Naive thymus-derived CD4-positive, alpha-beta T cell (primary cell): ENCODE measurements at regions not wholly inside any gene's neighbourhood (a gene's known extent, or its start where the extent isn't known, plus 50 kb on each side); places are given as distances from the start of the nearest gene placed in this dataset.

Experiments
- ATAC-seq: fragments of 150-1000 bp; cut with Tn5 transposase; 2 replicates; pipeline ENCODE4 v1.10.0; 2021; ENCODE audit warnings: mild to moderate bottlenecking, moderate library complexity
- CTCF ChIA-PET: fragments of 350-600 bp; sonication (Branson Sonifier 250); formaldehyde crosslinking; loops from one replicate; lab custom pipeline; 2021; ENCODE audit warnings: antibody characterized with exemption; lab: Charles Lee
- POLR2A ChIA-PET: fragments of 350-600 bp; sonication (Branson Sonifier 250); formaldehyde crosslinking; loops from one replicate; lab custom pipeline; 2021; ENCODE audit warnings: antibody characterized with exemption, inconsistent platforms; lab: Charles Lee
- DNase-seq, 9 donors: peaks; one replicate each; pipeline versions ENCODE4 v3.0.0 to v3.0.0-alpha.2; 2020 to 2022; ENCODE audit warnings: mixed read lengths in 1 of 9
- H3K27ac ChIP-seq: one replicate; pipeline ENCODE4 v1.7.0; 2013; ENCODE audit warnings: mild to moderate bottlenecking, low read depth, low read length, moderate library complexity
- H3K27me3 ChIP-seq, 2 donors: one replicate each; pipeline ENCODE4 v1.7.0; 2013; ENCODE audit warnings: low read length in 2 of 2, mild to moderate bottlenecking in 2 of 2, moderate library complexity in 2 of 2; ENCODE audit not compliant: control insufficient read depth in 2 of 2, insufficient read depth in 2 of 2
- H3K36me3 ChIP-seq, 3 experiments: 1 replicate in 2 of 3; 2 replicates in 1 of 3; pipeline ENCODE4 v1.7.0; 2013; ENCODE audit warnings: low read length in 3 of 3, mild to moderate bottlenecking in 3 of 3, moderate library complexity in 1 of 3; ENCODE audit not compliant: insufficient read depth in 3 of 3, control insufficient read depth in 2 of 3
- H3K4me1 ChIP-seq, 2 donors: one replicate each; pipeline ENCODE4 v1.7.0; 2013; ENCODE audit warnings: low read length in 2 of 2, mild to moderate bottlenecking in 2 of 2, moderate library complexity in 1 of 2; ENCODE audit not compliant: control insufficient read depth in 2 of 2, insufficient read depth in 2 of 2
- H3K4me3 ChIP-seq: 2 replicates; pipeline ENCODE4 v1.7.0; 2013; ENCODE audit warnings: mild to moderate bottlenecking, low read length
- H3K9me3 ChIP-seq, 3 experiments: 1 replicate in 2 of 3; 2 replicates in 1 of 3; pipeline ENCODE4 v1.7.0; 2013; ENCODE audit warnings: low read length in 3 of 3; ENCODE audit not compliant: control insufficient read depth in 2 of 3
- H3K27ac Mint-ChIP-seq, 9 donors: one replicate each; pipeline ENCODE4 v1.8.0; 2020 to 2022; ENCODE audit warnings: mixed read lengths in 9 of 9, mild to moderate bottlenecking in 8 of 9, moderate library complexity in 5 of 9, inconsistent platforms in 2 of 9
- H3K27me3 Mint-ChIP-seq, 5 donors: one replicate each; pipeline ENCODE4 v1.8.0; 2021 to 2022; ENCODE audit warnings: mixed read lengths in 5 of 5, mild to moderate bottlenecking in 1 of 5
- H3K36me3 Mint-ChIP-seq, 5 donors: one replicate each; pipeline ENCODE4 v1.8.0; 2020 to 2022; ENCODE audit warnings: mixed read lengths in 5 of 5, mild to moderate bottlenecking in 3 of 5, inconsistent platforms in 1 of 5
- H3K4me1 Mint-ChIP-seq, 7 donors: one replicate each; pipeline ENCODE4 v1.8.0; 2020 to 2022; ENCODE audit warnings: mixed read lengths in 7 of 7, mild to moderate bottlenecking in 3 of 7, inconsistent platforms in 1 of 7
- H3K4me3 Mint-ChIP-seq, 10 donors: one replicate each; pipeline ENCODE4 v1.8.0; 2020 to 2022; ENCODE audit warnings: mild to moderate bottlenecking in 10 of 10, mixed read lengths in 10 of 10, moderate library complexity in 6 of 10, inconsistent platforms in 2 of 10
- H3K9me3 Mint-ChIP-seq, 11 donors: one replicate each; pipeline ENCODE4 v1.8.0; 2020 to 2022; ENCODE audit warnings: mixed read lengths in 11 of 11, mild to moderate bottlenecking in 4 of 11, inconsistent platforms in 1 of 11, moderate library complexity in 1 of 11
- intact Hi-C, 2 donors: fragments of 100-400 bp; cut with micrococcal nuclease; formaldehyde crosslinking; loops; one replicate each; pipeline ENCODE4 v1.15.1; 2023

DNA sequence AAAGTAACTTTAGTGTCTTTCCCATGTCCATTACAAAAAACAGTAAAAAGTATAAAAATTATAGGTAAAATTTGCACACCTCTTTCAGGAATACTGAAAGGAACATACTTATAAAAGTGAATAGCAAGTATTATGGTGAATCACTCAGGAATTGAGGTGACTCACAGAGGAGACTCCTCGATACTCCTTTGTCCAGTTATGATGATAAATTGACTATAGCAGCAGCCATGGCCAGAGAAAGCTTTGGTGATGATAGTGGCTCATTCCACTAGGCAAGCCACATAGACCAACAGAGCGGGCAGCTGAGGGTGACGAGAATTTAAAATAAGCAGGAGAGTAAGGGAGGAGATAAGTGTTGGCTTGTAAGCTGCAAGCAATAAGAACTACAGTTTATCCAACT, 1231.1 kb upstream of the CELF2 start:
- ChIA-PET POLR2A (no interaction called here), CTCF (no interaction called here)
- Mint-ChIP-seq H3K9me3 (peaks cover 0 to 8% (median 0%) of the 10 kb centered on the region in 11 donors), H3K27me3 (peaks cover 0 to 31% (median 6%) of the 10 kb centered on the region in 5 donors), H3K36me3 (no peaks in the 10 kb centered on the region), H3K27ac (no peak overlapping the region), H3K4me3 (no peak overlapping the region), H3K4me1 (no peaks in the 10 kb centered on the region)
- H3K4me1 ChIP-seq = no peaks in the 10 kb centered on the region
- no peaks in the 10 kb centered on the region for H3K36me3 ChIP-seq
- no peaks in the 10 kb centered on the region for H3K9me3 ChIP-seq
- DNase-seq = no peak
- ATAC-seq = no peak
- no peak overlapping the region for H3K4me3 ChIP-seq
- peaks cover 0 to 3% of the 10 kb centered on the region in 2 donors for H3K27me3 ChIP-seq
- intact Hi-C loops = no loop called here
- H3K27ac ChIP-seq = no peak overlapping the region

DNA sequence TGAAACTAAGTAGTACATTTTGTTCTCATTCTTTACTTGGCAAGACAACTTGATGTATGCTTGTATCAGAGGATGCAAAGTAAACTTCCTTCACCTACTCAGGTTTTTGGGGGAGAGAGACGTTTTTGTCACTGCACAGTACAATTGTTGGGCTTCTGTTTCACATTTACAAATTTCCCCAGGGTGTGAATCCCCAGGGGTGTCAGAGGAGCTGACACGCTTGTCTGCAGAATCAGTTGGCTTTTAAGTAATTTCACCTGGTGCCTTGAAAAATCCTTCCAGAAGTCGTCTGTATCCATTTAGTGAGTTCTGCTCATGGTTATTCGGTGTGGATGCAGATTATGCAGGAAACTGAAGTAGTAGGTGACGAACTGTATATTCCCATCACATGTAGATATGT, 1227.7 kb upstream of the CELF2 start:
- ChIA-PET CTCF (no interaction called here), POLR2A (no interaction called here)
- Histone ChIP-seq H3K36me3 (no peaks in the 10 kb centered on the region), H3K4me3 (no peak overlapping the region), H3K27me3 (peaks cover 0 to 3% of the 10 kb centered on the region in 2 donors), H3K27ac (no peak overlapping the region), H3K4me1 (no peaks in the 10 kb centered on the region), H3K9me3 (no peaks in the 10 kb centered on the region)
- intact Hi-C loops = no loop called here
- no peak for DNase-seq
- Mint-ChIP-seq H3K9me3 (no peaks in the 10 kb centered on the region), H3K4me3 (no peak overlapping the region), H3K27me3 (peaks cover 0 to 23% (median 6%) of the 10 kb centered on the region in 5 donors), H3K36me3 (no peaks in the 10 kb centered on the region), H3K27ac (no peak overlapping the region), H3K4me1 (no peaks in the 10 kb centered on the region)
- ATAC-seq = no peak

DNA sequence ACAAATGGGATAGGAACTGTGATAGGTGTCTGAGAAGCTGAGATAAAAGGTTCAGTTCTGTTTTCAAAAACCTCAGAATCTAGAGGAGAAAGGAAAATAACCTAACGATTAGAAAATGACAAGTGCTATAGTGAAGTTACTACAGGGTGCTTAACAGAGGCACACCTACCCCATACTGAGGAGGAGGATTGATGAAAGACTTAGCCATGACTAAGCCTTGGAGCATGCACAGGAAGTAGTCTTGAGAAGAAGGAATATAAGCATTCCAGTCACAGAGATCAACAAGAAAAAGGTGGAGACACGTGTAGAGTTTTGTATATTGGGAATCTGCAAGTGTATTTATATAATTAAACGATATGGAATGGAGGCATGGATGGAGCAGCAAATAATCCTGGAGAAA, 1225.5 kb upstream of the CELF2 start:
- ATAC-seq (no peak), DNase-seq (no peak)
- Mint-ChIP-seq H3K9me3 (no peaks in the 10 kb centered on the region), H3K4me3 (no peak overlapping the region), H3K27ac (no peak overlapping the region), H3K27me3 (peaks cover 0 to 21% (median 6%) of the 10 kb centered on the region in 5 donors), H3K36me3 (no peaks in the 10 kb centered on the region), H3K4me1 (no peaks in the 10 kb centered on the region)
- H3K4me3 ChIP-seq = no peak overlapping the region
- POLR2A ChIA-PET = no interaction called here
- no peak overlapping the region for H3K27ac ChIP-seq
- no peaks in the 10 kb centered on the region for H3K36me3 ChIP-seq
- peaks cover 0 to 3% of the 10 kb centered on the region in 2 donors for H3K27me3 ChIP-seq
- intact Hi-C loops = no loop called here
- CTCF ChIA-PET = no interaction called here
- no peaks in the 10 kb centered on the region for H3K9me3 ChIP-seq
- no peaks in the 10 kb centered on the region for H3K4me1 ChIP-seq

DNA sequence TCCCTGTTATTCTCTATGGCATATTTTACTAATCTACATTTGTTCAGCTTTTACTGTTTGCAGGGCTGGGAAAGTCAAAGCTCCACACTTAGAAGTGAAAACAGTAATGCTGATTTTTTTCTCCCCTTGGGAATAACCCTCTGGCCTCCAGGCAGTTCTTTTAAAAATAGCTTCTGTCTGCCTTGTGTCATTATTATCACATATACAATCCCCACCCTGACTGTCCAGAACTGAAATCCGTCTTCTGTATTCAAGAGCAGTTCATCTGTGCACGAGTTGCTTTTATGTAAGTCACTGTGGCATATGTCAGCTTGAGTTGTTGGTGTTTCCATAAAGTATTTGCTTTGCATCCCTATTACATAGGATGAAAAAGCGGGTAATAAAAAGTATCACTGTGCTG, 1221.1 kb upstream of the CELF2 start:
- H3K9me3 ChIP-seq = no peaks in the 10 kb centered on the region
- intact Hi-C loops = no loop called here
- H3K27ac ChIP-seq = no peak overlapping the region
- no peaks in the 10 kb centered on the region for H3K4me1 ChIP-seq
- H3K27me3 Mint-ChIP-seq = peaks cover 0 to 12% (median 9%) of the 10 kb centered on the region in 5 donors
- H3K27me3 ChIP-seq = no peaks in the 10 kb centered on the region
- H3K36me3 ChIP-seq = no peaks in the 10 kb centered on the region
- no peak overlapping the region for H3K4me3 Mint-ChIP-seq
- ATAC-seq = no peak
- H3K27ac Mint-ChIP-seq = no peak overlapping the region
- H3K36me3 Mint-ChIP-seq = no peaks in the 10 kb centered on the region
- H3K4me1 Mint-ChIP-seq = no peaks in the 10 kb centered on the region
- peaks cover 0 to 1% (median 0%) of the 10 kb centered on the region in 11 donors for H3K9me3 Mint-ChIP-seq
- no peak overlapping the region for H3K4me3 ChIP-seq
- ChIA-PET POLR2A (no interaction called here), CTCF (no interaction called here)
- DNase-seq = no peak

GRCh38 chr10:9800011-9800410, 1217.7 kb upstream of the CELF2 start:
- Histone ChIP-seq H3K4me3 (no peak overlapping the region), H3K27ac (no peak overlapping the region), H3K9me3 (no peaks in the 10 kb centered on the region), H3K36me3 (no peaks in the 10 kb centered on the region), H3K4me1 (no peaks in the 10 kb centered on the region), H3K27me3 (no peaks in the 10 kb centered on the region)
- Mint-ChIP-seq H3K27me3 (peaks cover 0 to 18% (median 17%) of the 10 kb centered on the region in 5 donors), H3K4me1 (no peaks in the 10 kb centered on the region), H3K9me3 (peaks cover 0 to 5% (median 0%) of the 10 kb centered on the region in 11 donors), H3K4me3 (no peak overlapping the region), H3K36me3 (no peaks in the 10 kb centered on the region), H3K27ac (no peak overlapping the region)
- POLR2A ChIA-PET = no interaction called here
- CTCF ChIA-PET = interaction anchor here (0.7 kb wide), 1 partner anchor 23 kb away, joined by 3 read pairs; no protein-coding TSS in a partner anchor
- ATAC-seq (no peak), DNase-seq (no peak)
- intact Hi-C loops = no loop called here

DNA sequence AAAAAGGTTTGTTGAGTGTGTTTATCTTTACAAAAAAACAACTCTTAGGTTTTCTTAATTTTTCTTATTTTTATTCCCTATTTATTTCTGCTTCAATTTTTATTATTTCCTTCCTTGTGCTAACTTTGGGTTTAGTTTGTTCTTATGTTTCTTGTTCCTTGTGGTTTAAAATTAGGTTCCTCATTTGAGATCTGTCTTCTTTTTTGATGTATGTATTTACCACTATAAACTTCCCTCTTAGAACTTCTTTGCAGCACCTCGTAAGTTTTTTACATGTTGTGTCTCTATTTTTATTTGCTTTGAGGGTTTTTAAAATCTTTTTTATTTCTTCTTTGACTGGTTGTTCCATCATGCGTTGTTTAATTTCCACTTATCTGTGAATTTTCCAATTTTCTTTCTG, 1217.1 kb upstream of the CELF2 start:
- Histone ChIP-seq H3K36me3 (no peaks in the 10 kb centered on the region), H3K4me1 (no peaks in the 10 kb centered on the region), H3K27me3 (no peaks in the 10 kb centered on the region), H3K4me3 (no peak overlapping the region), H3K27ac (no peak overlapping the region), H3K9me3 (no peaks in the 10 kb centered on the region)
- no peak for DNase-seq
- ChIA-PET POLR2A (no interaction called here), CTCF (no interaction called here)
- intact Hi-C loops = no loop called here
- Mint-ChIP-seq H3K27ac (no peak overlapping the region), H3K4me3 (no peak overlapping the region), H3K4me1 (no peaks in the 10 kb centered on the region), H3K9me3 (peaks cover 0 to 5% (median 0%) of the 10 kb centered on the region in 11 donors), H3K36me3 (no peaks in the 10 kb centered on the region), H3K27me3 (peaks cover 0 to 18% (median 17%) of the 10 kb centered on the region in 5 donors)
- ATAC-seq = no peak

GRCh38 chr10:9807846-9808245, 1209.8 kb upstream of the CELF2 start:
- H3K9me3 Mint-ChIP-seq = peaks cover 0 to 5% (median 0%) of the 10 kb centered on the region in 11 donors
- no peaks in the 10 kb centered on the region for H3K4me1 Mint-ChIP-seq
- intact Hi-C loops = no loop called here
- Histone ChIP-seq H3K27ac (no peak overlapping the region), H3K36me3 (no peaks in the 10 kb centered on the region), H3K27me3 (no peaks in the 10 kb centered on the region), H3K4me1 (no peaks in the 10 kb centered on the region), H3K9me3 (no peaks in the 10 kb centered on the region), H3K4me3 (no peak overlapping the region)
- POLR2A ChIA-PET = no interaction called here
- H3K36me3 Mint-ChIP-seq = no peaks in the 10 kb centered on the region
- DNase-seq = no peak
- peaks cover 0 to 10% (median 7%) of the 10 kb centered on the region in 5 donors for H3K27me3 Mint-ChIP-seq
- ATAC-seq = no peak
- no peak overlapping the region for H3K4me3 Mint-ChIP-seq
- CTCF ChIA-PET = no interaction called here
- H3K27ac Mint-ChIP-seq = no peak overlapping the region
